NCI-H526 (cell line): ENCODE measurements at regions not wholly inside any gene's neighbourhood (a gene's known extent, or its start where the extent isn't known, plus 50 kb on each side); places are given as distances from the start of the nearest gene placed in this dataset.
A peak's percentile ranks its signal among the peaks of the same experiment; 100 is the strongest.

Source experiments
- DNase-seq, 2 experiments: peaks; one replicate each; lab custom pipeline; 2025; lab: John Stamatoyannopoulos, UW

DNA sequence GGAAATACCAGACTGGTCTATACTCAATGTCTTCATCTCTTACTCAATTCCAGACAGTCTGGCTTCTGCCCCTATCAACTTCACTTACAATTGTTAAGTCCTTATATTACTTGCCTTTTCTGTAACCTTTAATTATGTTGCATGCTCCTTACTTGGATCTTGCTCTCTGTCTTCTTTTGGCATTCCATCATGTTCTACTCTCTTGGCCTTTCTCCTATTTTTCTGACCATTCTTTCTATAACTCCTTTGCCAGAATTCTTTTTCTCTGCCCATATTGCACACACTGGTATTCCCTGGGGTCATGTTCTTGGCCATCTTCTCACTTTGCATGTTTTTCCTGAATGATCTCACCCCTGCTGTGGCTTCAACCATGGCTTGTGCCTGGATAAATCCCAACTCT lies 209.8 kb upstream of the ZNF462 start:
- DNase-seq, result no peak

DNA sequence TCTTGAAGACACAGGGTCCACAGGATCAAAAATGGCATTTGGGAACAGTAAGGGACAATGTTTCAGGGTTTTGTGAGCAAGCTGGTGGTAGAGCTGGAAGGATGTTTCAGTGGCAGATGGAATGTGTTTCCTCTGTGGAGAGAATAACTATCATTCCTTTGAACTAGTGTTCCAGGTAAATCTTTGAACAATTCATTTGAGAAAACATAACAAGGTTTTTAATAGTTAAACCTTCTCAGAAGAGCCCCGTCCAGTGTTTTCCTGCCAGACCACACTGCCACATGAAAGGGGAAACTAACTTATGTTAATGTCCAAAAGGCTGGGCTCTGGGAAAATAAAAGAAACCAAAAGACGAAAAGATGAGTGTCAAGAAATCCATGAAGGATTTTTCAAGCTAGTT lies 207.0 kb upstream of the ZNF462 start:
- DNase-seq, result no peak

DNA sequence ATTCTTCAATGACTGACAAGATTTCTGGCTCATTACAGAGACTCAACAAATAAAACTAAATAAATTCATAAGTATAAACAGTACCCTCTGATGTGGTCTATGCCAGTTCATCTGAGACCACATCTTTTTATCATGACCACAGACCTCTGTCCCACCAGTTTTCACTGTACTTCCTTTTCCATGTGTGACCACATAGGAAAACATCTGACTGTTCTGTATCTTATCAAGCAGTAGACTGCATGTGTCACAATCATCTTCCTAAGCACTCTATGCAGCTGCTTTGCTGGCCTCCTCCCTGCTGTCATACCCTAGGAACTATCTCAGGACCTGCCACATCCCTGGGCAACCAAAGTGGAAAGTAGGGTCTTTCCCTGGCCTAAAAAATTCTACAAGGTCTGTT lies 205.0 kb upstream of the ZNF462 start:
- DNase-seq, result no peak

DNA sequence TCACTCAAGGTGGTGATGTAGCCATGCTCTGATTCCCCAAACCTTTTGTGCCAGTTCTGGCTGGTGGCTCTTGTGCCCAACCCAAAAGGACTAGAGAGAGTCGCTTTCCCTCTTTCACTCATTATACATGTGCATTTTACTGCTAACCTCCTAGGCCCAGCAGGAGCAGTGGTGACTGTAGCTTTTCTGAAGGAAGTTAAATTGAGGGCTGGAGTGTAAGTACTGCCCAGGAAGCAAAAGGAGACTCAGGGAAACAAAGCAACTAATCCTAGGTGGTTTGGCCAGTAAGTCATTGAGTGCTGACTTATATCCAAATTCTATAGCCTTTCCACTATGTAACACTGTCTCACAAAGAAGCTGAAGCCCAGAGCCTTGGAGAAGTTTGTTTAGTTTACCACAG lies 194.4 kb upstream of the ZNF462 start:
- DNase-seq, result no peak

DNA sequence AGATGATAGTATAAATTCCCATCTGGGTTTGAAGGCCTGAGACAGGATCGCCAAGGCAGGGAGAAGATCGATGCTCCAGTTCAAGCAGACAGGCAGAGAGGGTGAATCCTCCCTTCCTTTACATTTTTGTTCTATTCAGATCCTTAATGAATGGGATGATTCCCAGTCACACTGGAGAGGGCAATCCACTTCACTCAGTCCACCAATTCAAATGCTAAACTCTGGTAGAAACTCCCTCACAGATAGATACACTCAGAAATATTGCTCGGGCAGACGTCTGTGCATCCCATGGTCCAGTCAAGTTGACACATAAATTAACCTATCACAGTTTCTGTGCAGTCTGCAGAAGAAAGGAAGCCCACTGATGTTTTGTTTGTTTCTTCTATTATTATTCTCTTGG lies 193.1 kb upstream of the ZNF462 start:
- DNase-seq, result no peak

DNA sequence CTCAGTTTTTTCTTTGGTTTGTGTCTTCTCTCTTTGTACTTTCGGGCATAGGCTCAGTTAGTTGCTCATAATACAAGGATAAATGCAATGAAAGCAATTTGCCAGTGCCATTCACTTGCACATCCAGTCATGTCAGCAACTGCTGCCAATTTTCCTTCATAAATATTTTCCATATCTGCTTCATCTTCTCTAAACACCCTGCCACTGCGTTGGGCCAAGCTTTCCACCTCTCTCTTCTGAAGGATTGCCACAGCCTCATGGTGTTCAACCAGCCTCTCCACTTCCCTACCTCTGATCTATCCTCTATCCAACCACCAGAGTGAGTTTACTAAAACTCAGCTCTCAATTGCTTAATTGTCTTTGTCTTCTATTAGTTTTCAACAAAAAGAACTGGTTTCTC lies 192.5 kb upstream of the ZNF462 start:
- DNase-seq, result no peak

DNA sequence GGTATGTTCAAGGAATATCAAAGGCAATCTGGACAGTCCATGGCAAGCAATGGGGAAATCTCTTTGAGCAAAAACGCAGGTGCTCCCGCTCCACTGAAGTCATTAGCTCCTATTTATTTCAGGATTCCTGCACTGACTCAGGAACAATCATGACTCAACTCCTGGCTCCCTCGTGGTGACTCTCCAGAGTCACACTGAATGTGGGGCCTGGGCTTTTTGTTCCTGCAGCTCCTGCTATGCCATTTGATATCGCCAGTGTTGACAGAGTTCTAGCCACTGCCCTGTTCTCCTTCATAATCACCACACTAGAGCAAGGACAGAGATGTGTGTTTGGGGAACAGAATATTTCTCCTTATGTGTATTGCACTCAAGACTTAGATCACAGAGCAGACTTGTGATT lies 187.2 kb upstream of the ZNF462 start:
- no peak for DNase-seq

DNA sequence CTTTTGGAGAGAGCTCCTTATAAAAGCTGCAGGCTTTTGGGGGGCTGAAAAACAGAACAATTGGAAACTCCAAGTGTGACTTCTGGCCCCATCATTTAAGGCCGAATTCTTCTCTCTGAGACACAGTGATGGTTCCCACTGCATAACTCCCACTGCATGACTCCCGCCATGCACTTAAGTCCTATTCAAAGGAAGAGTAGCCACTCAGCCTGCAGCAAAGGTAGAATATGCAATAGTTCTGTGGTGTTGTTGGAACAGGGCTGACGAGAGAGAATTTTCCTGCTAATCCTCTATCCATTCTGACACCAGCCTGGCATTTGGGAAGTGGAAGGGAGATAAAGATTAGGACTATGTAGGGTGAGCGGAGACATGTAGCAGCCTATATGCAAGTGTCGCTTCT lies 185.6 kb upstream of the ZNF462 start:
- DNase-seq, result no peak

DNA sequence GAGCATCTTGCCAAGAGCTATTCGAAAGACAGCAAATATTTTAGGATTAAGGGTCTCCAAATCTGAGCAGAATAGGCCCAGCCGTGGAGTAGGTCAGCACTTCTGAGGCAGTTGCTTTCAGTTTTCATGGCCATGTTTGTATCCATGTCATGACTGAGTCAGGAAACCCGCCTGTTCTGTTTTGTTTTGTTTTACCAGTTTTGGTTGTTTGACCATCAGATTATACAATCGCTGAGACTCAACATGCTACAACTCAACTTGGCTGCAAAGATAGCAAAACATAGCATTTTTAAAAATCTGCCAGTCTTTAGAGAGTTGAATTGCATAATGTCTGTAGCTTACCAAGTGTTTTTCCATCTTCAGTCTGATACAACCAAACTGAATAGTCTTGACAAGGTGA lies 185.1 kb upstream of the ZNF462 start:
- no peak for DNase-seq

DNA sequence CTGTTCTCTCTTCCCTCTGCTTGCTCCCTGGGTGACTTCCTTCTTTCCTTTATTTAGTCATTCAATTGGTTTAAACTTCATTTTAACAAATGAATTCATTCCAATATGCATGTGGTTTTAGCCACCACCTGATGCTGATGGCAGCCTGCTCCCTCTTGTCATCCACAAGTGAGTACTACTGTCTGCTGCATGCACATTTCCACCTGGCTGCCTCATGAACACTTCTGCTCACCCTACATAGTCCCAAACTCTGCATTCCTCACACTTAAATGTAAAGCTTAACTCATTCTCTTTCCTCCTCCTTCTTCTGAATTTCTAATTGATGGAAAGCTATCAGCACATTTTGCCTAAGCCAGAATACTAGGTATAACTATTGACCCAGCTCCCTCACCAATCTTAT lies 184.7 kb upstream of the ZNF462 start:
- no peak for DNase-seq

DNA sequence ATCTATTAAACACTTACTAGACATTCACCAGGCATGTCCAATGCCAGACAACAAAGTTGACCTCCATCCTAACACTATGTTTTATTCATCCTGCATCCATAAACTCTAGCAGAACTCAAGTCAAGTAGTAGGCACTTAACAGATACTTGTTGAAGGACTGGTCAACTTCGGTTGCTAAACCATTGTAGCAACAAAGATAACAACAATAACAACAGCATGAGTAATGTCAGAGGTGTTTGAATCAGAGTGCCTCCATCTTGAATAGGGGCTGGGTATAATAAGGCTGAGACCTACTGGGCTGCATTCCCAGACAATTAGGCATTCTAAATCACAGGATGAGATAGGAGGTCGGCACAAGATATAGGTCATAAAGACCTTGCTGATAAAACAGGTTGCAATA lies 180.5 kb upstream of the ZNF462 start:
- no peak for DNase-seq

DNA sequence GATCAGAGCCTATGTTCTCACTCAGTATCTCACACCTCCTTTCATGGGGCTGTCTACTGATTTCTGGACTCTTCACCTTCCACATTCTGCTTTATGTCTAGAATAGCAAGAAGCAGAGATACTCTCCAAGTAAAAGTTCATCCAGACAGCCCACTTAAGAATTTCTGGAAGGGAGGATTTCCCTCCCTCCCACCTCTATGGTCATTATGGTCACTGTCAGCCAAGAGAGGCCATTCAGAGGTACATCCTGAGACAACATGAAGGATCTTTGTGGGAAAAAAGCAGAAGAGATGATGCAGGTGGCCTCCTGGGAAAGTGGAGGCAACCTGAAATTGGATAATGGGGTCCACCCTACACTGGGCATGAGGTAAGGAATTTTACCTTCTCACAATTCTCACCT lies 179.5 kb upstream of the ZNF462 start:
- DNase-seq, result no peak

DNA sequence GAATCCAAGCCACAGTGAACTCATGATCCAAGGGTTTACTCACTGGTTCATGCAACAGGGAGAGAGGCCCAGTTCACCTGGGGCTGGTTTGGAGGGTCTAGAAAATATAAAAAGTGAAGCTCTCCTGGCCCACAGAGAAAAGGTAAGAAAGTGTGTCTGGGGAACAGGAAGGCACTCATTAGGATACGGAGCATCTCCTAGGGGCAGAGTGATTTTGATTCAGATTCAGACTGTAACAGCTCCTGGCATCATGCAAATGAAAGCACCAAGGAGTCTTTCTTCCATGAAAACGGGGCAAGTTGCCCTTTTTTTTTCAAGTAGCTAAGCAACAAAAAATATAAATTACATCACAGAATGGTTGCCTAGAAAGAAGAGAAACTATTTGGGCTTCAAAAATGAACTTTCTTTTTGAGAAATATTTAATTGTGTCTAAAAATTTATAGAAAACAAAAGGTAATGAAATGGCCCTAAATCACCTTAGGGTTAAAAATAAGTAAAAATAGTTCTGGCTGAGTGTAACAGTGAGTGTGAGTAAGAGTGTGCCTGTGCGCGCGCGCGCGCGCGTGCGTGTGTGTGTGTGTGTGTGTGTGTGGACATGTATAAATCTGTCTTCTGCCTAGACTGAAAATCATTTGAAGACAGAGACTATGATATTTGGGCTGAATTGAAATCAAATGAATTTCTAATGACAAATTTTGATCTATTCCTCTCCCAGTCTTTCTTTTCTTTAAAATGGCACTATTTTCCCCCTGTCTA lies 177.8 kb upstream of the ZNF462 start:
- DNase-seq, result no peak

DNA sequence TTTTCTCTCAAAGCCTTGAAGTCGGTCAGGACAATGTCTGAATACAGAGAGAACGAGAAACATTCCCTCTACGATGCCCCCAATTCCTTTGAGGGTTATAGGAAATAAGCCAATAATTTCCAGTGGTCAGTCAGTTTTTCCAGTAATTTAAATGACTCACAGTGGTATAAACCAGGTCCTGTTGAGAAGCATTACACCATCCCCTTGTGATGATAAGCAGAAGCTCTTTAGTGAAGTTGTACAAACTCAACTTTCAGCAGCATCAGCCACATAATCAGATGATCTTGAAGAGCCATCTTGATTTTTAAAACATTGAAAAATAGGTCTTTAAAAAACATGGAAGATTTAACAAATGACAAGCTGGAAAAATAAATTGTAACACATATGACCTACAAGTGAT lies 173.9 kb upstream of the ZNF462 start:
- no peak for DNase-seq

DNA sequence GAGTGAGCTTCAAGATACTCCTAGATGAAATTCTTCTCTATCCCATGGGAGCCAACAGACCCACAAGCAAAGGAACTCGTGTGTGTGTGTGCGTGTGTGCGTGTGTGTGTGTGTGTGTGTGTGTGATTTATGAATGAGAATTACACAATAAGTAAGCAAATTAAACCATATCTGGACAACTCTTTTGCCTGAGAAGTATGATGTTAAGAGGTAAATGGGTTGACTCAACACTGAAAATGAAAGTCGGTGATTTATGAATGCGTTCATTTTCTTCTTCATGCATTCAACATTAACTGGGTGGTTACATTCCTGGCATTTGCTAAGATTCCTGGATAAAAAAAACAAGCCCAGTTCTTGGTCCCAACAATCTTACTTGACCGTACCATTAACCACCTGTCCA lies 171.3 kb upstream of the ZNF462 start:
- no peak for DNase-seq

DNA sequence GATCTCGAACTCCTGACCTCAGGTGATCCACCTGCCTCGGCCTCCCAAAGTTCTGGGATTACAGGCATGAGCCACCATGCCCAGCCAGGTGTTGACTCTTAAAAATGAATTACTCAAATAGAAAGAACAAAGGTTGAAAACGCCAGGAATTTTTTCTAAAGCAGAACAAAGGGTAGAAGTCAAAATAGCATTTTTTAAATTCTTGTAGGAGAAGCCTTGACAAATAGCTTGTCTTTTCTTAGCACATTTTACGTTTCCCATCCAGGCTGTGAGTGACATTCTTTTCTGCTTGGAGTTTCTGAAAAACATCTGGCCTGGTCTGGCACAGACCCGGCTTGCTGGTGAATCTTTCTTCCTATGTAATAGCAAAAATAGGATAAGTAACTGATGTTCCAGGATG lies 169.4 kb upstream of the ZNF462 start:
- DNase-seq, result no peak

DNA sequence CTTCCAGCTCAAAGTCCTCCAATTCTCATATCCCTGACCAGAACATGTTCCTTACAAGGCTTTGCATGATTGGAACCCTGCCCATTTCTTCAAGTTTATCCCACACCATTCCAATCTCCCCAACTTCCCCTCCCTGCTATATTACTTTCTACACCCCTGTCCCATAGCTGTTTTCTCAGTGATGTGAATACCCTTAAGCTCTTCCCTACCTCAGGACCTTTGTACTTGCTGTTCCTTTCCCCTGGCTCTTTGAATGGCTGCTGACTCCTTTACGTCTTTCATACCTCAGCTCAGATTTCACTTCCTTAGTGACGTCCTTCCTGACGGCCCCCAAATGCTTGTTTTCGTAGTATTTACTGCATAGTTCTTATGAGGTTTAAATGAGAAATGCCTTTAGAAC lies 166.2 kb upstream of the ZNF462 start:
- no peak for DNase-seq

DNA sequence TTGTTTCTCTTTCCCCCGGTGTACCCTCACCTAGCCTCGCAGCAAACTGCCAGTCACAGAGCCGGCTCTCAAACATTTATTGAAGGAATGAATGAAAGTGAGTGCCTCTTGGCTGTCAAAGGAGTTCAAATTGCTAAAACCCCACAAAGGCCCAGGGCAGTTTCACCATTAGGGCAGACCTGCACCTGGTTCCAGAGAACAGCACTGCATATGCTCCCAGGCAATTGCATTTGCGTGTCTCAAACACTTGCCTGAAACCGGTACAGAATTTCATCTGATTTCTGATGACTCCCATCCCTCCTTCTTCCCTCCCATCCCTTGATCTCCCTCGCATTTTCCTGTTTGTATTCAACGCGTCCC lies 165.6 kb upstream of the ZNF462 start:
- DNase-seq, result no peak

DNA sequence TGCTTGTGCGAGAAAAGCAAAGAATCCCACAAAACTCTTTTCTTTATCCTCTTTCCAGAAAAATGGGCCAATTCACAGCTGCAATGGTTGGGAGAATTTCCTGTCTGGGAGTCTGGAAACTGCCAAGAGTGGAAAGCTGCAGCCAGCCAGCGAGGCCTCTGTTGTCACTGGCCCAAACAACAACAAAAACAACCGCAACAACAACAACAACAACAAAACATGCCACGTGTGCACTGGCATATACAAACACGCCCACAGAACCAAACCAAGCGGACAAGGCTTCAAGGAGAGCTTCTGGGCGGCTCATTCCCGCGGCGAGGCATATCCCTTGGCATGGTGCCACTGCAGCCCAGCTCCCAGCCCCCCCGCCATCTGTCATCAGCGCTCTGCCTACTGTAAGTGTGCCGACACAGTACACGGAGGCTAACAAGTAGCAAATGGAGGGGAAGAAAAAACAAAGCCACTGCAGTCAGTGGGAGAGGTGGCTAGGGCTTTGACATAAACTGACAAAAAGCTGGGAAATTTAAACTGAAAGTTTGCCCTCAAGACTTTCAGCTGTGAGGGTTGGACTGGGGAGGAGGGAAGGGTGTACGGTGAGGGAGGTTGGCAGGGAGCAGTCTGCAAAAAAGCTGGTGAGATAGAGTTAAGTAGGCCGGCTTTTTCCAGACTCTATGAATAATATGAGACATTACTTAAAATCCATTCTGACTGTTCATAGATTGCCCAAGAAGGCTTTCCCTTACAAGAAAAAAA lies 165.0 kb upstream of the ZNF462 start:
- peak; percentile 3 to 33 for DNase-seq

DNA sequence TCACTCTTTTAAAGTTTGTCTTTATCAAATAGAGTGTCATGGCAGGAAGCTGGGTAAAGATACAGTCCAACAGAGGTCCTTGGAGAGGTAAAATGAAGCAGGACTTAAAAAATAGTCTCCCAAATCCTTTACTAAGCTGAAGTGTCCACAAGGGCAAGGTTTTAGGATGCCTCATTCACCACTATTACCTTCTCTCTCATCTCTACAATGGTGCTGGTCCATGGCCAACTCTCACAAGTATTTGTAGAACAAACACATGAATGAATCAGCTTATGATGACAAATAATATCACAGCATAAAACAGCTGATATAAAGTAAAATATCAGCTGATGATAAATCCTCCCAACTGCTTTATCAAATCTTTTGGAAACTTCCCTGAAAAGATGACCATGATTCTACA lies 162.3 kb upstream of the ZNF462 start:
- no peak for DNase-seq

DNA sequence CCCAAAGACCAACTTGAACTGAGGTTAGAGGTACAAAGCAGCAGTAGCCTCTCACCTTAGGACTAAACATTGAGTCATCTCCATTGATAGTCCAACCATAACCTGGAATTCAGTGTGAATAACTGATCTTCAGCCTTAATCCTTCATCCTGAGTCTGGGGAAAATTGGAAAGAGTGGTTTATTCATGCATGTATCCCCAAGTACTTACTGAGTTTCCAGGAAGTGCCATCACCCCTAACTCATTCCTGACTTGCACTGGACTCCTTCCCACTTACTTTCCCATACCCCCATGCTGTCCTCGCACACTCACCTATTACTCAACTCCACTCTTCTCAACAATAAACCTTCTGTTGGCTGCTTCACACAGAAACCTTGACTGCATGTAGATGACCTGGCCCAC lies 161.4 kb upstream of the ZNF462 start:
- no peak for DNase-seq

DNA sequence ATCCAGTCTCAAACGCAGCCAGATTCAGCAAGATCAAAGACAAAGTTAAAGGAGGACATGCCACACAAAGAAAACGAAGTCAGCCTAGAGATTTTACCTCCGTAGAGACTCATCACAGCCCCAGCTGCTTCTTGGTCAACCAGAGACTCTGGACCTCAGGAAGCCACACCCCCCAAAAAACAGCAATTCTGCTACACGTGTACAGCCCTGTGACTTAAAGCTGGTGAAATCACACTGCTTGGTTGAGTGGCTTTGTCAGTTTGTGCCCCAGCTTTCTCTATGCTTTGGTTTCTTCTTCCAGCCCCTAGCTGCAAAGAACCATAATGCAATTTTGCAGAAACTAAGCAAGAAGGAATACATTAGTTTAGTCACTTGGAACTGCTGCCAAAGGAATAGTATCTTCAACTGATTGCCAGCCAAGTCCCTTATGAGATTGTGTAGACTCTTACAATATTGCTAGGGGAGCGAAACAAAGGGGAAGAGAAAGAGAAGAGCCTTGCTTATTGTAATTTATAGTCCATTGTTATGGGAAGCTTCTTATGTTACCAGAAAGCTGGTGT lies 158.8 kb upstream of the ZNF462 start:
- no peak for DNase-seq

DNA sequence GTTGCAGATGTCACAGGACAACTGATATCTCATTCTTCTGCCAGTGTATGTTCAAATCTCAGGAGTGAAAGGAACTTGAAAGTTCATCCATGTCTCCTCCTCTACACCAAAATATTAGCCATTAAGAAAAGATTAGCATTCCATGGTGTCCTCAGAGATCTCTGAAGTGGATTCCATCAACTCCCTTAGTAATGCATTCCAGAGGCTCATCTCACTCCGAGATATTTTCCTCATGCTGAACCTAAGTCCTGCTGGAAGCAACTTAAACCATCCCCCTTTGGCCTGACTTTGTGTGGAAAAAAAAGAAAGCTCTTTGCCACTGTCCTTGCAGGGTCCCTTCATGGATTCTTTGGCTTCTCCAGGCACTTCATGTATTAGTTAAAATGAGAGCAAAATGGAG lies 155.7 kb upstream of the ZNF462 start:
- DNase-seq, result no peak
